ENCODE measurements at regions not wholly inside any gene's neighbourhood (a gene's known extent, or its start where the extent isn't known, plus 50 kb on each side); places are given as distances from the start of the nearest gene placed in this dataset.

DNA sequence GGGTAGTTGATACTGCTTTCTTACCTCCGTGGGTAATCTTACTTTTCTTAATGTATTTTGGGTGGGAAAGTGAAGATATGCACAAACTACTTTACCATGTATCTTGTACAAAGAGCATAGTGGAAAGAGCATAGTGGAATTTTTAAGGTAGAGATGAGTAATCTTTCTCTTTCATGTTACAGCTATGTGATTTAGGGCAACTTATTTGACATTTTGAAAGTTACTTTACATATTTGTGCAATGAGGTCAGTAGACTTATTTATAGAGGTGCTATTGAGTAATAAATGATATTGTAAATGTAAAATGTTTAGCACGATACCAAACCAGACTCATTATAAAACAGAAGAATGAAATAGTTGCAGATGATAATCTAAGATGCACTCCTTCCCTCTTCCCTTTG is 351.2 kb downstream of the TRAM1L1 start:
- TF ChIP-seq, protein P1, sequence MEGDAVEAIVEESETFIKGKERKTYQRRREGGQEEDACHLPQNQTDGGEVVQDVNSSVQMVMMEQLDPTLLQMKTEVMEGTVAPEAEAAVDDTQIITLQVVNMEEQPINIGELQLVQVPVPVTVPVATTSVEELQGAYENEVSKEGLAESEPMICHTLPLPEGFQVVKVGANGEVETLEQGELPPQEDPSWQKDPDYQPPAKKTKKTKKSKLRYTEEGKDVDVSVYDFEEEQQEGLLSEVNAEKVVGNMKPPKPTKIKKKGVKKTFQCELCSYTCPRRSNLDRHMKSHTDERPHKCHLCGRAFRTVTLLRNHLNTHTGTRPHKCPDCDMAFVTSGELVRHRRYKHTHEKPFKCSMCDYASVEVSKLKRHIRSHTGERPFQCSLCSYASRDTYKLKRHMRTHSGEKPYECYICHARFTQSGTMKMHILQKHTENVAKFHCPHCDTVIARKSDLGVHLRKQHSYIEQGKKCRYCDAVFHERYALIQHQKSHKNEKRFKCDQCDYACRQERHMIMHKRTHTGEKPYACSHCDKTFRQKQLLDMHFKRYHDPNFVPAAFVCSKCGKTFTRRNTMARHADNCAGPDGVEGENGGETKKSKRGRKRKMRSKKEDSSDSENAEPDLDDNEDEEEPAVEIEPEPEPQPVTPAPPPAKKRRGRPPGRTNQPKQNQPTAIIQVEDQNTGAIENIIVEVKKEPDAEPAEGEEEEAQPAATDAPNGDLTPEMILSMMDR (IDR thresholded peaks at IDR 0.05) = no peak
- no peak for DNase-seq
- H3K27ac Mint-ChIP-seq = no peak overlapping the region
- no peak overlapping the region for H3K4me3 Mint-ChIP-seq
- no peaks in the 10 kb centered on the region for H3K4me1 ChIP-seq (ENCODE audit: control insufficient read depth in 1 of 2, insufficient read depth in 2 of 2, low read length in 2 of 2)
- no peaks in the 10 kb centered on the region for H3K36me3 Mint-ChIP-seq
- H3K4me1 Mint-ChIP-seq = no peaks in the 10 kb centered on the region
- H3K9me3 ChIP-seq (replicated peaks in 1 of 2; ENCODE audit: control insufficient read depth in 1 of 2, insufficient read depth in 1 of 2, low read length in 2 of 2) = no peaks in the 10 kb centered on the region
- no peak overlapping the region for H3K9ac ChIP-seq (ENCODE audit: insufficient read depth, low read length, poor library complexity, severe bottlenecking)
- no peaks in the 10 kb centered on the region for H3K27me3 Mint-ChIP-seq (ENCODE audit: low read depth in 3 of 3)
- H2AFZ ChIP-seq (ENCODE audit: insufficient read depth, low read depth, low read length, poor library complexity, severe bottlenecking) = no peak overlapping the region
- H3K27me3 ChIP-seq (ENCODE audit: control insufficient read depth in 2 of 2, insufficient read depth in 2 of 2, low read length in 2 of 2) = no peaks in the 10 kb centered on the region
- H3K9me3 Mint-ChIP-seq = peaks cover 0 to 4% (median 0%) of the 10 kb centered on the region in 7 donors
- H4K20me1 ChIP-seq (ENCODE audit: insufficient read depth, low read length) = no peaks in the 10 kb centered on the region
- no CpG with 5 or more reads among the region's 2 CpGs for WGBS (ENCODE audit: insufficient coverage)
- H3K4me2 ChIP-seq (replicated peaks; ENCODE audit: extremely low read depth, low read length, poor library complexity, severe bottlenecking) = no peak overlapping the region
- no peaks in the 10 kb centered on the region for H3K36me3 ChIP-seq (replicated peaks in 1 of 2; ENCODE audit: control insufficient read depth in 1 of 2, insufficient read depth in 2 of 2, low read length in 2 of 2)
- no peaks in the 10 kb centered on the region for H3K79me2 ChIP-seq (ENCODE audit: insufficient read depth, low read length)
- intact Hi-C loops (cut with micrococcal nuclease) = no loop called here
- H3K27ac ChIP-seq (ENCODE audit: low read depth in 1 of 2, low read length in 2 of 2) = no peak overlapping the region
- no peak overlapping the region for H3K4me3 ChIP-seq (replicated peaks in 1 of 3; ENCODE audit: low read depth in 2 of 3, low read length in 3 of 3)

DNA sequence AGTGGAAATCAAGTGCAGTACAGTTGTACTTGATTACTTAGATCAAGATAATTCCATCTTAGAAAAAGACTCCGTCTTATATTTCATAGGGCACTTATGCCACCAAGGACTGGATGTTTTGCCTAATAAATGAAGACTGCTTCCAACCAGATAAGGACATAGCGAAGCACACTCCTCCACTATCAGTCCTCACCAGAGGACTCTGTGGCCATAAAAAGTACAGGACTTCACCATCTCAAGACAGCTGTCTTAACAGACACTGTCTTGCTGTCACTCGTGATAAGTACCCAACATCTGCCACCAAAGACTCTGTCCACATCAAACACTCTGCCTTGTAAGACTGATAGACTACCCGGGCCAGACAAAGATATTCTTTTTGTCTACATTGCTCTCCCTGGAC is 352.0 kb downstream of the TRAM1L1 start:
- no peaks in the 10 kb centered on the region for H3K27me3 Mint-ChIP-seq (ENCODE audit: low read depth in 3 of 3)
- H3K36me3 ChIP-seq (replicated peaks in 1 of 2; ENCODE audit: control insufficient read depth in 1 of 2, insufficient read depth in 2 of 2, low read length in 2 of 2) = no peaks in the 10 kb centered on the region
- no peaks in the 10 kb centered on the region for H3K79me2 ChIP-seq (ENCODE audit: insufficient read depth, low read length)
- TF ChIP-seq, protein P1 (IDR thresholded peaks at IDR 0.05) = no peak
- no peaks in the 10 kb centered on the region for H3K4me1 ChIP-seq (ENCODE audit: control insufficient read depth in 1 of 2, insufficient read depth in 2 of 2, low read length in 2 of 2)
- no peaks in the 10 kb centered on the region for H4K20me1 ChIP-seq (ENCODE audit: insufficient read depth, low read length)
- WGBS (ENCODE audit: insufficient coverage) = 84% methylated on average over 3 of the region's 4 CpGs
- H3K4me1 Mint-ChIP-seq = no peaks in the 10 kb centered on the region
- no peak overlapping the region for H3K4me3 ChIP-seq (replicated peaks in 1 of 3; ENCODE audit: low read depth in 2 of 3, low read length in 3 of 3)
- no peaks in the 10 kb centered on the region for H3K27me3 ChIP-seq (ENCODE audit: control insufficient read depth in 2 of 2, insufficient read depth in 2 of 2, low read length in 2 of 2)
- intact Hi-C loops (cut with micrococcal nuclease) = no loop called here
- no peak overlapping the region for H3K9ac ChIP-seq (ENCODE audit: insufficient read depth, low read length, poor library complexity, severe bottlenecking)
- no peak overlapping the region for H2AFZ ChIP-seq (ENCODE audit: insufficient read depth, low read depth, low read length, poor library complexity, severe bottlenecking)
- peaks cover 0 to 2% (median 0%) of the 10 kb centered on the region in 7 donors for H3K9me3 Mint-ChIP-seq
- H3K9me3 ChIP-seq (replicated peaks in 1 of 2; ENCODE audit: control insufficient read depth in 1 of 2, insufficient read depth in 1 of 2, low read length in 2 of 2) = no peaks in the 10 kb centered on the region
- H3K4me3 Mint-ChIP-seq = no peak overlapping the region
- no peak for DNase-seq
- H3K27ac ChIP-seq (ENCODE audit: low read depth in 1 of 2, low read length in 2 of 2) = no peak overlapping the region
- no peak overlapping the region for H3K27ac Mint-ChIP-seq
- H3K4me2 ChIP-seq (replicated peaks; ENCODE audit: extremely low read depth, low read length, poor library complexity, severe bottlenecking) = no peak overlapping the region
- no peaks in the 10 kb centered on the region for H3K36me3 Mint-ChIP-seq

All from CD14-positive monocyte (primary cell).